Activated CD8-positive, alpha-beta T cell treated with anti-CD3 and anti-CD28 coated beads for 36 hours (primary cell): ENCODE measurements at regions not wholly inside any gene's neighbourhood (a gene's known extent, or its start where the extent isn't known, plus 50 kb on each side); places are given as distances from the start of the nearest gene placed in this dataset.

Experiments used
- ATAC-seq: fragments of 200-7000 bp; cut with Tn5 transposase; one replicate; pipeline ENCODE4 v1.10.0; 2021; ENCODE audit warnings: mild to moderate bottlenecking, moderate library complexity
- CTCF ChIA-PET: fragments of 350-600 bp; sonication (Branson Sonifier 250); formaldehyde crosslinking; loops from one replicate; lab custom pipeline; 2021; ENCODE audit warnings: antibody characterized with exemption; lab: Charles Lee
- POLR2A ChIA-PET: fragments of 350-600 bp; sonication (Branson Sonifier 250); formaldehyde crosslinking; loops from one replicate; lab custom pipeline; 2021; ENCODE audit warnings: antibody characterized with exemption; lab: Charles Lee
- DNase-seq: peaks from one replicate; pipeline ENCODE4 v3.0.0-alpha.2; 2020
- H3K27ac Mint-ChIP-seq: one replicate; pipeline ENCODE4 v1.8.0; 2021; ENCODE audit warnings: mild to moderate bottlenecking, mixed read lengths
- H3K27me3 Mint-ChIP-seq: one replicate; pipeline ENCODE4 v1.8.0; 2021; ENCODE audit warnings: mixed read lengths
- H3K36me3 Mint-ChIP-seq: one replicate; pipeline ENCODE4 v1.8.0; 2021; ENCODE audit warnings: low read depth, mixed read lengths
- H3K4me1 Mint-ChIP-seq: one replicate; pipeline ENCODE4 v1.8.0; 2021; ENCODE audit warnings: low read depth, mixed read lengths
- H3K4me3 Mint-ChIP-seq: one replicate; pipeline ENCODE4 v1.8.0; 2021; ENCODE audit warnings: mild to moderate bottlenecking, moderate library complexity, mixed read lengths
- H3K9me3 Mint-ChIP-seq: one replicate; pipeline ENCODE4 v1.8.0; 2021; ENCODE audit warnings: mixed read lengths
- intact Hi-C: fragments of 100-400 bp; cut with micrococcal nuclease; formaldehyde crosslinking; loops from one replicate; pipeline ENCODE4 v1.10.0; 2022
- TF ChIP-seq, protein P1 (sequence below): fragments of 200-600 bp; IDR thresholded peaks from one replicate; pipeline ENCODE4 v1.8.0; 2022; ENCODE audit warnings: antibody characterized with exemption, mild to moderate bottlenecking

DNA sequence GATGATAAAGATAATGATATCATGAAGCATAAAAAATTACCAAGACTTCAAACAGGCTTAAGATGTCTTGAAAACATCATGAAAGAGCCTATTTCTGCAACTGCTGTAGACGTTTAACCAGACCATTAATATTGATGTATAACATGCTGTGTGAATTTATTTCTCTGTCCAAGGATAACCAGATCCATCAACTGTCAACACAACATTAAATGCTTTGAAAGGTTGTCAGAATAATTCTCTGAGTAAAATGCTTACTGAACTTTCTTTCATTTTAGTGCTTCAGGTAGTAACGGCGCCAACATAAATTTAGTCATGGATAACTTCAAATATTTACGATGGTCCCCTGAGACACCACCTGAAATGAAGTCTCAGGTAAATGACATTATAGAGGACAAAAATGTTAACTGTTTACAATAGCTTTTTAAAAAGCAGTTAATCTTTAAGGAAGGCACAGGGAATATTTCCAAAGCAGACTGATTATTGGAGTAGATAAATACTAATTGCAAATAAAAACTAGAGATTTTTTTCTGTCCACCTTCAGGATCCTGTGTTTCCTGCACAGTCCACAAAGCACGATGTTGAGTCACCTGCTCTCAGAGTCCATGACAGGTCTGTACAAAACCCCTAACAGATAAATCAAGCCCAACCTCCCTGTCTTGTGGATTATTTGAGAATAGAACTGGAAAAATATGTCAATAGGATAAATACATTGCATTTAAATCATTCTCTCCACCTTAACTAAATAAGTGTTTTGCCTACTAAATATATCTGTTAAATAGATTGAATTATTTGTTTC is 1213.2 kb downstream of the XPNPEP1 start:
- Mint-ChIP-seq H3K36me3 (no peaks in the 10 kb centered on the region), H3K27me3 (no peaks in the 10 kb centered on the region), H3K27ac (no peak overlapping the region), H3K4me3 (no peak overlapping the region), H3K4me1 (no peaks in the 10 kb centered on the region), H3K9me3 (peaks cover 10% of the 10 kb centered on the region)
- DNase-seq (no peak), ATAC-seq (no peak)
- CTCF ChIA-PET, result no interaction called here
- intact Hi-C loops, result no loop called here
- POLR2A ChIA-PET, result no interaction called here
- TF ChIP-seq, protein P1, sequence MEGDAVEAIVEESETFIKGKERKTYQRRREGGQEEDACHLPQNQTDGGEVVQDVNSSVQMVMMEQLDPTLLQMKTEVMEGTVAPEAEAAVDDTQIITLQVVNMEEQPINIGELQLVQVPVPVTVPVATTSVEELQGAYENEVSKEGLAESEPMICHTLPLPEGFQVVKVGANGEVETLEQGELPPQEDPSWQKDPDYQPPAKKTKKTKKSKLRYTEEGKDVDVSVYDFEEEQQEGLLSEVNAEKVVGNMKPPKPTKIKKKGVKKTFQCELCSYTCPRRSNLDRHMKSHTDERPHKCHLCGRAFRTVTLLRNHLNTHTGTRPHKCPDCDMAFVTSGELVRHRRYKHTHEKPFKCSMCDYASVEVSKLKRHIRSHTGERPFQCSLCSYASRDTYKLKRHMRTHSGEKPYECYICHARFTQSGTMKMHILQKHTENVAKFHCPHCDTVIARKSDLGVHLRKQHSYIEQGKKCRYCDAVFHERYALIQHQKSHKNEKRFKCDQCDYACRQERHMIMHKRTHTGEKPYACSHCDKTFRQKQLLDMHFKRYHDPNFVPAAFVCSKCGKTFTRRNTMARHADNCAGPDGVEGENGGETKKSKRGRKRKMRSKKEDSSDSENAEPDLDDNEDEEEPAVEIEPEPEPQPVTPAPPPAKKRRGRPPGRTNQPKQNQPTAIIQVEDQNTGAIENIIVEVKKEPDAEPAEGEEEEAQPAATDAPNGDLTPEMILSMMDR, result no peak

GRCh38 chr10:108708363-108708762 is 1214.9 kb downstream of the XPNPEP1 start:
- intact Hi-C loops, result no loop called here
- no peak for ATAC-seq
- H3K4me3 Mint-ChIP-seq, result no peak overlapping the region
- H3K27ac Mint-ChIP-seq, result no peak overlapping the region
- TF ChIP-seq, protein P1, result no peak
- no peaks in the 10 kb centered on the region for H3K36me3 Mint-ChIP-seq
- H3K9me3 Mint-ChIP-seq, result peaks cover 9% of the 10 kb centered on the region
- ChIA-PET POLR2A (no interaction called here), CTCF (no interaction called here)
- H3K27me3 Mint-ChIP-seq, result no peaks in the 10 kb centered on the region
- DNase-seq, result no peak
- no peaks in the 10 kb centered on the region for H3K4me1 Mint-ChIP-seq

- DNase-seq (no peak), ATAC-seq (no peak)
- intact Hi-C loops, result no loop called here
- H3K27me3 Mint-ChIP-seq, result no peaks in the 10 kb centered on the region
- CTCF ChIA-PET, result no interaction called here
- no peak overlapping the region for H3K4me3 Mint-ChIP-seq
- POLR2A ChIA-PET, result no interaction called here
- no peaks in the 10 kb centered on the region for H3K36me3 Mint-ChIP-seq
- TF ChIP-seq, protein P1, result no peak
- H3K27ac Mint-ChIP-seq, result no peak overlapping the region
- peaks cover 6% of the 10 kb centered on the region for H3K9me3 Mint-ChIP-seq
- H3K4me1 Mint-ChIP-seq, result no peaks in the 10 kb centered on the region
Observed at GRCh38 chr10:108696792-108697477, 1226.4 kb downstream of the XPNPEP1 start.

DNA sequence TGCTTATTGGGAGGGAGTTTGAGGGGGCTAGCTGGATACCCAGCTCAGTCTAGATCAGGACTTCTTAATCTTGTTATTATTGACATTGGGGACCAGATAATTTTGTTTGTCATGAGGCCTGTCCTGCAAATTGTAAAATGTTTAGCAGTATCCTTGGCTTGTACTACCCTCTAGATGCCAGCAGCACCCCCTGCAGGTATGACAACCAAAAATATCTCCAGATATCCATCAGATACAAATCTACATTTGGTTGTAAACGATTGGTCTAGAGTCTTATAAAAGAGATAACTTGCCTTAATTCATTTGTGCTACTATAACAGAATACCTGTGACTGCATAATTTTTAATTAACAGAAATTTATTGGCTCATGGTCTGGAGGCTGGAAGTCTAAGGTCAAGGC is 1232.2 kb downstream of the XPNPEP1 start:
- POLR2A ChIA-PET, result no interaction called here
- H3K36me3 Mint-ChIP-seq, result no peaks in the 10 kb centered on the region

More for the DNA sequence above, 1232.2 kb downstream of the XPNPEP1 start:
- H3K4me3 Mint-ChIP-seq, result no peak overlapping the region
- no peaks in the 10 kb centered on the region for H3K4me1 Mint-ChIP-seq
- H3K27ac Mint-ChIP-seq, result no peak overlapping the region
- peaks cover 6% of the 10 kb centered on the region for H3K9me3 Mint-ChIP-seq
- TF ChIP-seq, protein P1, result no peak
- intact Hi-C loops, result no loop called here
- DNase-seq, result no peak
- no peak for ATAC-seq
- CTCF ChIA-PET, result no interaction called here
- no peaks in the 10 kb centered on the region for H3K27me3 Mint-ChIP-seq
